Heart left ventricle (tissue), 13 donors: ENCODE measurements at regions not wholly inside any gene's neighbourhood (a gene's known extent, or its start where the extent isn't known, plus 50 kb on each side); places are given as distances from the start of the nearest gene placed in this dataset.

Experiments used
- POLR2A ChIP-seq, 2 donors: fragments of 450-650 bp; IDR thresholded peaks; one replicate each; pipeline ENCODE4 v1.6.1; 2017; ENCODE audit warnings: antibody characterized with exemption in 2 of 2, mild to moderate bottlenecking in 2 of 2, moderate library complexity in 2 of 2
- TF ChIP-seq, protein P1 (sequence below), 12 donors: fragments of 200-600 bp; sonication (generic) in 4 of 12; IDR thresholded peaks; one replicate each; pipeline versions ENCODE4 v1.5.0 to v1.8.0; 2018 to 2022; ENCODE audit warnings: antibody characterized with exemption in 12 of 12, mild to moderate bottlenecking in 5 of 12
- donor health status: ischemic (EF 13 %, LVEDD 7.1; RV severe dilation, severe dysfunction).
- donor health status: DM: no; HTN: yes; CAD: no.
- donor health status: DM: no; HTN: no; CAD: no.
- donor health status: ischemic (EF 25% LVEDD 6.9; RV normal size, moderate dysfunction).
- donor health status: ischemic (EF 25% LVEDD 5.7; RV mildly dilated, moderate dysfunction).
- donor health status: ischemic (EF 35%, LVEDD 5.7; RV mildly dilated, moderate dysfunction).
- donor health status: nonischemic (EF 11% LVEDD 7.7; RV severe dilation, severe dysfunction).
- donor health status: DM: yes; HTN: yes; CAD: no.
- donor health status: PGD.
- donor health status: ischemic (EF 29% LVEDD 5.4; RV normal size, mild dysfunction).
- donor health status: nonischemic (EF 23%, LVEDD 6.1; RV moderate dilation, normal function).

DNA sequence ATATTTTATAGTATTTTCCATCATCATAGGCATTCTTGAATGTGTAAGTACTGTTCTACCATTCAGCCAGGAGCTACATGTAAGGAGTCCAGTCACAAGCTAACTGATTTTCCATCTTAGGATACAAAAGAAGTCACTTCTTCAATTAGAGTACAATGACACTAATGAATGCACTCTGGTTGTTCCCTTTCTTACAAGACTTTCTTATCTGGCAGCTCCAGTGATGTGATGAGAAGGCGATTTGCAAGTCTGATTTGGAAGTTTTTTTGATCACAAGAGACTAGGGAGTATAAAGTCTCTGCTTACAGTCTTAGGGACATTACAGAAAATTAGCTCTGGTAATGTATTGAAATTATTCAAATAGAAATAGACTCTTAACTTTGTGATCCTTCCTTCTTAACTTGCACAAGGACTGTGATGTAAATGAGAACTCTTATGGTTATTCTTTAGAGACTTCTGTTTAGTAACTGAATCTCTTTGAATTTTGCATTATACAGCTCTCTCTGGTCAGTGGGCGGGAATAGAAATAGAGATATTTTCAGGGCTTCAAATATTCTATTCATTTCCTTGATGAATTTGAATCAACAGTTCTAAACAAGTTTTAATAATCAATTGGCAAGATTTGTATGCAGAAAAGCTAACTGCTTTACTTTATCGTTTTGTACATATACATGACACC is 130.4 kb upstream of the CDH6 start:
- TF ChIP-seq, protein P1, sequence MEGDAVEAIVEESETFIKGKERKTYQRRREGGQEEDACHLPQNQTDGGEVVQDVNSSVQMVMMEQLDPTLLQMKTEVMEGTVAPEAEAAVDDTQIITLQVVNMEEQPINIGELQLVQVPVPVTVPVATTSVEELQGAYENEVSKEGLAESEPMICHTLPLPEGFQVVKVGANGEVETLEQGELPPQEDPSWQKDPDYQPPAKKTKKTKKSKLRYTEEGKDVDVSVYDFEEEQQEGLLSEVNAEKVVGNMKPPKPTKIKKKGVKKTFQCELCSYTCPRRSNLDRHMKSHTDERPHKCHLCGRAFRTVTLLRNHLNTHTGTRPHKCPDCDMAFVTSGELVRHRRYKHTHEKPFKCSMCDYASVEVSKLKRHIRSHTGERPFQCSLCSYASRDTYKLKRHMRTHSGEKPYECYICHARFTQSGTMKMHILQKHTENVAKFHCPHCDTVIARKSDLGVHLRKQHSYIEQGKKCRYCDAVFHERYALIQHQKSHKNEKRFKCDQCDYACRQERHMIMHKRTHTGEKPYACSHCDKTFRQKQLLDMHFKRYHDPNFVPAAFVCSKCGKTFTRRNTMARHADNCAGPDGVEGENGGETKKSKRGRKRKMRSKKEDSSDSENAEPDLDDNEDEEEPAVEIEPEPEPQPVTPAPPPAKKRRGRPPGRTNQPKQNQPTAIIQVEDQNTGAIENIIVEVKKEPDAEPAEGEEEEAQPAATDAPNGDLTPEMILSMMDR (IDR thresholded peaks at IDR 0.05) = no peak
- no peak for TF ChIP-seq POLR2A (IDR thresholded peaks at IDR 0.05)
